HCT116 (cell line): ENCODE measurements at regions not wholly inside any gene's neighbourhood (a gene's known extent, or its start where the extent isn't known, plus 50 kb on each side); places are given as distances from the start of the nearest gene placed in this dataset.

Experiments used
- ATAC-seq: fragments of 200-7000 bp; cut with Tn5 transposase; 2 replicates; pipeline ENCODE4 v1.9.1; 2020; ENCODE audit warnings: mild to moderate bottlenecking, moderate library complexity
- BruUV-seq: library from RNA; stranded (reverse); fragments of 400-500 nt; replicated peaks from 2 replicates; lab custom pipeline; 2021; lab: Mats Ljungman, UMichigan
- CTCF ChIA-PET: fragments of 300-600 bp; sonication (Branson Sonifier 250); formaldehyde crosslinking; loops from one replicate; lab custom pipeline; 2021; ENCODE audit warnings: antibody characterized with exemption; lab: Charles Lee
- POLR2A ChIA-PET: fragments of 300-600, 350-600 bp; sonication (Branson Sonifier 250); formaldehyde crosslinking; loops from one replicate; lab custom pipeline; 2021; ENCODE audit warnings: antibody characterized with exemption; lab: Charles Lee
- RAD21 ChIA-PET, 2 experiments: fragments of 300-600 bp; sonication (Branson Sonifier 250); formaldehyde crosslinking; loops; one replicate each; lab custom pipeline; 2023; ENCODE audit warnings: low total read pairs in 2 of 2; ENCODE audit not compliant: uncharacterized antibody in 2 of 2, unreplicated experiment in 2 of 2, low non-redundant PET in 1 of 2; lab: Charles Lee
- DNase-seq: peaks from one replicate; pipeline ENCODE4 v3.0.0-alpha.2; 2010; ENCODE audit warnings: low read depth, low spot score
- H2AFZ ChIP-seq: fragments of 200-600 bp; shearing (Covaris generic), sonication (generic); 2 replicates; pipeline ENCODE4 v1.6.1; 2017; ENCODE audit warnings: low read depth, mixed run types, mixed read lengths, antibody characterized with exemption, low read length; ENCODE audit not compliant: poor library complexity, severe bottlenecking
- H3K27ac ChIP-seq: 2 replicates; pipeline ENCODE4 v1.5.1; 2012; ENCODE audit warnings: low read depth, low read length
- H3K27me3 ChIP-seq: fragments of 200-600 bp; sonication (generic); 2 replicates; pipeline ENCODE4 v1.6.1; 2016; ENCODE audit warnings: mixed run types, low read length, mixed read lengths; ENCODE audit not compliant: insufficient read depth
- H3K36me3 ChIP-seq, 2 experiments: fragments of 200-500 bp in 1 of 2; fragments of 200-600 bp in 1 of 2; sonication (Bioruptor generic) in 1 of 2; sonication (generic) in 1 of 2; 2 replicates each; pipeline versions ENCODE4 v1.5.1 to v1.6.1; 2014 to 2016; ENCODE audit warnings: low read length in 2 of 2, inconsistent platforms in 1 of 2, mixed read lengths in 1 of 2, mixed run types in 1 of 2; ENCODE audit not compliant: insufficient read depth in 2 of 2, control insufficient read depth in 1 of 2
- H3K4me1 ChIP-seq, 2 experiments: fragments of 200-600 bp in 1 of 2; sonication (generic) in 1 of 2; 2 replicates each; pipeline versions ENCODE4 v1.5.1 to v1.6.1; 2012 to 2017; ENCODE audit warnings: low read length in 2 of 2, inconsistent platforms in 1 of 2, mild to moderate bottlenecking in 1 of 2, mixed read lengths in 1 of 2, mixed run types in 1 of 2, moderate library complexity in 1 of 2; ENCODE audit not compliant: insufficient read depth in 2 of 2, control insufficient read depth in 1 of 2
- H3K4me2 ChIP-seq: fragments of 200-600 bp; sonication (generic); 2 replicates; pipeline ENCODE4 v1.6.1; 2017; ENCODE audit warnings: mixed run types, low read length, mixed read lengths
- H3K4me3 ChIP-seq, 2 experiments: fragments of 200-600 bp in 1 of 2; sonication (generic) in 1 of 2; replicated peaks in 1 of 2; 2 replicates each; pipeline ENCODE4 v1.5.1; 2011 to 2016; ENCODE audit warnings: low read length in 2 of 2, control low read depth in 1 of 2, low read depth in 1 of 2, mild to moderate bottlenecking in 1 of 2, mixed read lengths in 1 of 2, mixed run types in 1 of 2
- H3K79me2 ChIP-seq: fragments of 200-600 bp; sonication (generic); 2 replicates; pipeline ENCODE4 v1.6.1; 2017; ENCODE audit warnings: mild to moderate bottlenecking, mixed run types, low read length, moderate library complexity, mixed read lengths; ENCODE audit not compliant: insufficient read depth
- H3K9ac ChIP-seq: fragments of 200-600 bp; sonication (generic); 2 replicates; pipeline ENCODE4 v1.6.1; 2016; ENCODE audit warnings: low read length, mixed read lengths
- H3K9me2 ChIP-seq: fragments of 200-600 bp; sonication (generic), shearing (Covaris generic); 2 replicates; pipeline ENCODE4 v1.6.1; 2017; ENCODE audit warnings: mixed run types, mild to moderate bottlenecking, moderate library complexity; ENCODE audit not compliant: insufficient read depth
- H3K9me3 ChIP-seq, 2 experiments: fragments of 200-500 bp in 1 of 2; fragments of 200-600 bp in 1 of 2; sonication (Bioruptor generic) in 1 of 2; sonication (generic) in 1 of 2; 2 replicates each; pipeline ENCODE4 v1.6.1; 2014 to 2017; ENCODE audit warnings: low read length in 2 of 2, mixed read lengths in 2 of 2, inconsistent platforms in 1 of 2, low read depth in 1 of 2, mild to moderate bottlenecking in 1 of 2, mixed run types in 1 of 2, moderate library complexity in 1 of 2; ENCODE audit not compliant: control insufficient read depth in 1 of 2, insufficient read depth in 1 of 2
- H4K20me1 ChIP-seq: fragments of 200-600 bp; sonication (generic), shearing (Covaris generic); 2 replicates; pipeline ENCODE4 v1.6.1; 2017; ENCODE audit warnings: mixed run types, mild to moderate bottlenecking, moderate library complexity; ENCODE audit not compliant: insufficient read depth
- ATF3 ChIP-seq: IDR thresholded peaks from 2 replicates; pipeline ENCODE4 v1.6.1; 2012
- CBX3 ChIP-seq: IDR thresholded peaks from 2 replicates; pipeline ENCODE4 v1.6.1; 2012; ENCODE audit warnings: low read depth
- CEBPB ChIP-seq: IDR thresholded peaks from 2 replicates; pipeline ENCODE4 v1.6.1; 2012; ENCODE audit warnings: low read depth
- EGR1 ChIP-seq: IDR thresholded peaks from 2 replicates; pipeline ENCODE4 v1.6.1; 2012; ENCODE audit warnings: low read depth
- EZH2phosphoT487 ChIP-seq: fragments of 200-600 bp; IDR thresholded peaks from 2 replicates; pipeline ENCODE4 v1.6.1; 2018; ENCODE audit warnings: antibody characterized with exemption, borderline replicate concordance
- FOSL1 ChIP-seq: IDR thresholded peaks from 2 replicates; pipeline ENCODE4 v1.6.1; 2012; ENCODE audit warnings: low read depth
- MAX ChIP-seq: IDR thresholded peaks from 2 replicates; pipeline ENCODE4 v1.6.1; 2012
- POLR2AphosphoS5 ChIP-seq: IDR thresholded peaks from 2 replicates; pipeline ENCODE4 v1.6.1; 2011; ENCODE audit warnings: mild to moderate bottlenecking, low read depth, low read length, moderate library complexity
- RAD21 ChIP-seq: IDR thresholded peaks from 2 replicates; pipeline ENCODE4 v1.6.1; 2012; ENCODE audit warnings: low read depth, mild to moderate bottlenecking
- SIN3A ChIP-seq: IDR thresholded peaks from 2 replicates; pipeline ENCODE4 v1.6.1; 2012; ENCODE audit warnings: low read depth
- SRF ChIP-seq: IDR thresholded peaks from 2 replicates; pipeline ENCODE4 v1.6.1; 2012; ENCODE audit warnings: low read depth
- TCF7L2 ChIP-seq: IDR thresholded peaks from 2 replicates; pipeline ENCODE4 v1.7.0; 2011; ENCODE audit warnings: borderline replicate concordance, inconsistent platforms; ENCODE audit not compliant: insufficient read depth, insufficient read length; ENCODE audit errors: extremely low read depth
- YY1 ChIP-seq: IDR thresholded peaks from 2 replicates; pipeline ENCODE4 v1.6.1; 2011; ENCODE audit warnings: low read length, low read depth, moderate library complexity, mild to moderate bottlenecking; ENCODE audit not compliant: insufficient replicate concordance; ENCODE audit errors: extremely low read depth
- ZFX ChIP-seq: fragments of 450-650 bp; IDR thresholded peaks from 2 replicates; pipeline ENCODE4 v1.6.1; 2017
- intact Hi-C: fragments of 100-400 bp; cut with micrococcal nuclease; formaldehyde crosslinking; loops from 2 replicates; pipeline ENCODE4 v1.10.0; 2022

- Histone ChIP-seq H3K27ac (no peak overlapping the region), H3K9me2 (no peaks in the 10 kb centered on the region), H3K4me2 (no peak overlapping the region), H3K36me3 (no peaks in the 10 kb centered on the region), H3K9ac (no peak overlapping the region), H3K4me1 (no peaks in the 10 kb centered on the region), H3K79me2 (no peaks in the 10 kb centered on the region), H4K20me1 (no peaks in the 10 kb centered on the region), H3K9me3 (no peaks in the 10 kb centered on the region), H2AFZ (no peak overlapping the region), H3K27me3 (peaks cover 63% of the 10 kb centered on the region), H3K4me3 (no peak overlapping the region)
- intact Hi-C loops, result no loop called here
- BruUV-seq, result no TSS peak
- CTCF ChIA-PET, result no interaction called here
- POLR2A ChIA-PET, result no interaction called here
- ATAC-seq (no peak), DNase-seq (no peak)
- no peak for TF ChIP-seq FOSL1
- RAD21 ChIA-PET, result no interaction called here
These were observed 136.5 kb upstream of the TNP1 start for GRCh38 chr2:216996279-216996845.

GRCh38 chr2:216994353-216994854 lies 134.5 kb upstream of the TNP1 start:
- RAD21 ChIA-PET, result no interaction called here
- BruUV-seq, result no TSS peak
- Histone ChIP-seq H3K27me3 (peaks cover 67% of the 10 kb centered on the region), H3K9ac (no peak overlapping the region), H3K4me2 (no peak overlapping the region), H3K27ac (no peak overlapping the region), H3K79me2 (no peaks in the 10 kb centered on the region), H3K9me2 (no peaks in the 10 kb centered on the region), H3K9me3 (no peaks in the 10 kb centered on the region), H3K4me3 (no peak overlapping the region), H4K20me1 (no peaks in the 10 kb centered on the region), H3K4me1 (no peaks in the 10 kb centered on the region), H3K36me3 (no peaks in the 10 kb centered on the region), H2AFZ (no peak overlapping the region)
- CTCF ChIA-PET, result no interaction called here
- POLR2A ChIA-PET, result no interaction called here
- DNase-seq (no peak), ATAC-seq (no peak)
- TF ChIP-seq RAD21 (no peak), CEBPB (no peak), TCF7L2 (no peak), ATF3 (no peak), YY1 (no peak), CBX3 (no peak), EZH2phosphoT487 (no peak), SIN3A (no peak), MAX (no peak), ZFX (no peak), EGR1 (no peak), SRF (no peak), POLR2AphosphoS5 (no peak)
- intact Hi-C loops, result no loop called here
